Prostate gland (tissue), 2 donors: ENCODE measurements at regions not wholly inside any gene's neighbourhood (a gene's known extent, or its start where the extent isn't known, plus 50 kb on each side); places are given as distances from the start of the nearest gene placed in this dataset.

Source experiments
- POLR2AphosphoS5 ChIP-seq: sonication (generic); formaldehyde crosslinking; IDR thresholded peaks from one replicate; pipeline ENCODE4 v1.6.1; 2017; ENCODE audit warnings: antibody characterized with exemption
- TF ChIP-seq, protein P1 (sequence below), 4 experiments: fragments of 200-600 bp in 2 of 4; fragments of 450-650 bp in 2 of 4; sonication (generic) in 2 of 4; IDR thresholded peaks; 1 replicate in 3 of 4; 2 replicates in 1 of 4; pipeline ENCODE4 v1.5.1; 2016 to 2019; ENCODE audit warnings: antibody characterized with exemption in 4 of 4, mild to moderate bottlenecking in 2 of 4, moderate library complexity in 2 of 4

DNA sequence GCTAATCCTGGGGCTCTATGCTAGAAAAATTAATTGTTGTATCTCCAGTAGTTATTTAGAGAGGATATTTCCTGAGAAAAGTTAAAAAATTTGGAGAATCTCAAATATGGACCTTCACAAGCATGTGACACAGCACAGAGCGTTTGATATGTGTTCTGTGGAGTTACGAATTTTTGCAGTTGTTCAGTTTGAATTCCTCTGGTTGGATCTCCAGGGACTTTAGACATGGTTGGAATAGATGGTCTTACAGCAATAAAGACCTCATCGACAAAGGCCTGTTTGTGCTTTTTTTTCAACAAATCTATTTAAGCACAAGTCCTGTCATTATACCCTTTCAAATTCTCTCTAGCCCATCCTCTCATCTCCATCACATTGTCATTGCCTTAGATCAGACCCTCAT, 138.0 kb downstream of the TES start:
- TF ChIP-seq, protein P1, sequence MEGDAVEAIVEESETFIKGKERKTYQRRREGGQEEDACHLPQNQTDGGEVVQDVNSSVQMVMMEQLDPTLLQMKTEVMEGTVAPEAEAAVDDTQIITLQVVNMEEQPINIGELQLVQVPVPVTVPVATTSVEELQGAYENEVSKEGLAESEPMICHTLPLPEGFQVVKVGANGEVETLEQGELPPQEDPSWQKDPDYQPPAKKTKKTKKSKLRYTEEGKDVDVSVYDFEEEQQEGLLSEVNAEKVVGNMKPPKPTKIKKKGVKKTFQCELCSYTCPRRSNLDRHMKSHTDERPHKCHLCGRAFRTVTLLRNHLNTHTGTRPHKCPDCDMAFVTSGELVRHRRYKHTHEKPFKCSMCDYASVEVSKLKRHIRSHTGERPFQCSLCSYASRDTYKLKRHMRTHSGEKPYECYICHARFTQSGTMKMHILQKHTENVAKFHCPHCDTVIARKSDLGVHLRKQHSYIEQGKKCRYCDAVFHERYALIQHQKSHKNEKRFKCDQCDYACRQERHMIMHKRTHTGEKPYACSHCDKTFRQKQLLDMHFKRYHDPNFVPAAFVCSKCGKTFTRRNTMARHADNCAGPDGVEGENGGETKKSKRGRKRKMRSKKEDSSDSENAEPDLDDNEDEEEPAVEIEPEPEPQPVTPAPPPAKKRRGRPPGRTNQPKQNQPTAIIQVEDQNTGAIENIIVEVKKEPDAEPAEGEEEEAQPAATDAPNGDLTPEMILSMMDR (IDR thresholded peaks at IDR 0.05): no peak
- no peak for TF ChIP-seq POLR2AphosphoS5
